OCI-LY1 (cell line): ENCODE measurements at regions not wholly inside any gene's neighbourhood (a gene's known extent, or its start where the extent isn't known, plus 50 kb on each side); places are given as distances from the start of the nearest gene placed in this dataset.

Source experiments
- CTCF ChIP-seq: fragments of 200-600 bp; sonication (generic), shearing (Covaris generic); IDR thresholded peaks from 2 replicates; pipeline ENCODE4 v1.5.1; 2017; ENCODE audit warnings: mild to moderate bottlenecking, antibody characterized with exemption, low read length, moderate library complexity, mixed read lengths
- EZH2 ChIP-seq: fragments of 200-600 bp; sonication (generic), shearing (Covaris generic); IDR thresholded peaks from 2 replicates; pipeline ENCODE4 v1.8.0; 2017; ENCODE audit warnings: borderline replicate concordance, mixed run types, mild to moderate bottlenecking, antibody characterized with exemption, low read length, moderate library complexity, mixed read lengths

- no peak for TF ChIP-seq CTCF
- no peak for TF ChIP-seq EZH2
Observed at GRCh38 chr16:5649762-5650743, 552.5 kb upstream of the EEF2KMT start.
